Right atrium auricular region (tissue), 2 donors: ENCODE measurements at regions not wholly inside any gene's neighbourhood (a gene's known extent, or its start where the extent isn't known, plus 50 kb on each side); places are given as distances from the start of the nearest gene placed in this dataset.

Experiments
- DNase-seq: peaks from one replicate; pipeline ENCODE4 v3.0.0-alpha.2; 2019; ENCODE audit warnings: low spot score
- H3K27ac ChIP-seq, 2 donors: fragments of 200-600 bp; sonication (generic); 1 replicate in 1 of 2; 2 replicates in 1 of 2; pipeline ENCODE4 v1.5.1; 2016 to 2019
- H3K27me3 ChIP-seq, 2 donors: fragments of 200-600 bp; sonication (generic); one replicate each; pipeline versions ENCODE4 v1.5.1 to v1.6.0; 2017 to 2019
- H3K36me3 ChIP-seq: fragments of 200-600 bp; sonication (generic); one replicate; pipeline ENCODE4 v1.5.1; 2016
- H3K4me1 ChIP-seq, 2 donors: fragments of 200-600 bp; sonication (generic); one replicate each; pipeline versions ENCODE4 v1.5.1 to v1.6.0; 2017 to 2019
- H3K4me3 ChIP-seq, 2 donors: fragments of 200-600 bp; sonication (generic); 1 replicate in 1 of 2; 2 replicates in 1 of 2; pipeline ENCODE4 v1.5.1; 2017 to 2019; ENCODE audit warnings: mild to moderate bottlenecking in 1 of 2, moderate library complexity in 1 of 2
- H3K9me3 ChIP-seq, 2 donors: fragments of 200-600 bp; sonication (generic); one replicate each; pipeline ENCODE4 v1.5.1; 2019
- TF ChIP-seq, protein P1 (sequence below), 2 donors: fragments of 200-600 bp; sonication (generic); IDR thresholded peaks; one replicate each; pipeline ENCODE4 v1.5.1; 2019; ENCODE audit warnings: antibody characterized with exemption in 2 of 2

DNA sequence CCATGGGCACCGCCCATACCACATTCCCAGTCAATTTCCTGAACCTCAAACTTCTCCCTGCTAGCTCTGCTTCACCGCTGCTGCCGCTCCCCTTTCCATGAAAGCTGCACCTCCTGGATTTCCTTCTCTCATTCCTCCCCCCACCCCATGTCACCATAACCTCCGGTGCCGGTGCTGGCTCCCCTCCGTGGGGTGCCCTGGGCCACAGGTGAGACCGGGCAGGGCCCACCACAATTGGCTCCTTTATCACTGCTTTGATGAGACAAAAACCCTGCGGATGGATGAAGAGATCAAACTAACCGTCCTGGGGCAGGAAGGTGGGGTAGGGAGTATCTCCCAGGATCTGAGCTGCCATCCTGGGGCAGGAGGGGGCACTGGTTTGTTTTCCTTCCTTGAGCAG is 111.3 kb upstream of the LHX1 start:
- Histone ChIP-seq H3K36me3 (no peaks in the 10 kb centered on the region), H3K9me3 (no peaks in the 10 kb centered on the region), H3K27me3 (peaks cover 0 to 4% of the 10 kb centered on the region in 2 donors), H3K4me3 (no peak overlapping the region), H3K27ac (no peak overlapping the region), H3K4me1 (no peaks in the 10 kb centered on the region)
- DNase-seq: no peak
- TF ChIP-seq, protein P1, sequence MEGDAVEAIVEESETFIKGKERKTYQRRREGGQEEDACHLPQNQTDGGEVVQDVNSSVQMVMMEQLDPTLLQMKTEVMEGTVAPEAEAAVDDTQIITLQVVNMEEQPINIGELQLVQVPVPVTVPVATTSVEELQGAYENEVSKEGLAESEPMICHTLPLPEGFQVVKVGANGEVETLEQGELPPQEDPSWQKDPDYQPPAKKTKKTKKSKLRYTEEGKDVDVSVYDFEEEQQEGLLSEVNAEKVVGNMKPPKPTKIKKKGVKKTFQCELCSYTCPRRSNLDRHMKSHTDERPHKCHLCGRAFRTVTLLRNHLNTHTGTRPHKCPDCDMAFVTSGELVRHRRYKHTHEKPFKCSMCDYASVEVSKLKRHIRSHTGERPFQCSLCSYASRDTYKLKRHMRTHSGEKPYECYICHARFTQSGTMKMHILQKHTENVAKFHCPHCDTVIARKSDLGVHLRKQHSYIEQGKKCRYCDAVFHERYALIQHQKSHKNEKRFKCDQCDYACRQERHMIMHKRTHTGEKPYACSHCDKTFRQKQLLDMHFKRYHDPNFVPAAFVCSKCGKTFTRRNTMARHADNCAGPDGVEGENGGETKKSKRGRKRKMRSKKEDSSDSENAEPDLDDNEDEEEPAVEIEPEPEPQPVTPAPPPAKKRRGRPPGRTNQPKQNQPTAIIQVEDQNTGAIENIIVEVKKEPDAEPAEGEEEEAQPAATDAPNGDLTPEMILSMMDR (IDR thresholded peaks at IDR 0.05): no peak

DNA sequence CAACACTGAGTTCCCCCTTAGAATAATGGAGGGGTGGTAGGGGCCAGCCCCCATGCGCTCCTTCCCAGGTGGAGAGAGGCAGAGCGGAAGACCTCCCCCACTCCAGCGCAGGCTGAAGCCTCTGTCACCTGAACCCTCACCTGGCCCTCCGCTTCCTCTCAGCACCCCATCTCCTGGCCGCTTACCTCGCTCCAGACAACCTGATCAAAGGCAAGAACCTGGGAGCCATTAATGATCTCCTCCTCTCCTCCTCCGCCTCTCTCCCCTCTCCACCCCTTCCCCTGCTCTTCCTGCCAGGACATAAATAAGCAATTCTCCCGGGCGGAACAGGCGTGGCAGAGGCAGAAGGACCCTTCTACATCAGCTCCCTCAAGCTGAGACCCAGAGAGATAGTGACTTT is 110.2 kb upstream of the LHX1 start:
- Histone ChIP-seq H3K36me3 (no peaks in the 10 kb centered on the region), H3K9me3 (no peaks in the 10 kb centered on the region), H3K27ac (no peak overlapping the region), H3K4me1 (no peaks in the 10 kb centered on the region), H3K4me3 (no peak overlapping the region), H3K27me3 (peaks cover 0 to 4% of the 10 kb centered on the region in 2 donors)
- TF ChIP-seq, protein P1 (IDR thresholded peaks at IDR 0.05): no peak
- no peak for DNase-seq

DNA sequence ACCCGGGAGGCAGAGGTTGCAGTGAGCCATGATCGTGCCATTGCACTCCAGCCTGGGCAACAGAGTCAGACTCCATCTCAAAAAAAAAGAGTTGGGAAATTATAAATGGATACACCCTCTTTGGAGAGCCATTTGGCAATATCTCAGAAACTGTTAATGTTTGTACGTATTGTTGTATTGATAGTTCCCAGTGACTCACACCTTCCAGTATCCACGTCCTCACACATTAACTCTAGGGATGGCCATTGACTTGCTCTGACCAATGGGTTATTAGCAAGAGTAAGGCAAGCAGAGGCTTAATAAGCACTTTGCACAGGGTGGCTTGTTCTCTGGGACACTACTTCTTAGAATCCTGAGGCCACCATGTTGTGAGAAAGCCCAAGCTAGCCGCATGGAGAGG is 107.6 kb upstream of the LHX1 start:
- peaks cover 0 to 4% of the 10 kb centered on the region in 2 donors for H3K27me3 ChIP-seq

DNA sequence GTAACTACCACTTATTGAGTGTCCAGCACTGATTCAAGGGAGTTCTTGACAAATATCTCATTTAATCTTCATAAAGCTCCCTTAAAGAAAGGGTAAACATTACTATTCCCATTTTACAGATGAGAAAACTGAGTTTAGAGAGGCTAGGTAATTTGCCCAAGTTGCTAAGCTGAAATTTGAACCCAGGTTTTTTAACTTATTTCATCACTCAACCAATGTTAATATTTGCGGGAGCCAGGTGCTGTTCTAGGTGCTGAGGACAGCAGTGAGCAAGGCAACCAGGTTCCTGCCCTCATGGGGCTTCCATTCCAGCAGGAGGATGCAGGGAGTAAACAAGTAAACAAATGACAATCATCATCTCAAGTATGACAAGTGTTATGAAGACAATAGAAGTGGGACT is 104.0 kb upstream of the LHX1 start:
- no peaks in the 10 kb centered on the region for H3K9me3 ChIP-seq
- H3K4me1 ChIP-seq: no peaks in the 10 kb centered on the region
- H3K4me3 ChIP-seq: no peak overlapping the region
- no peaks in the 10 kb centered on the region for H3K27me3 ChIP-seq
- TF ChIP-seq, protein P1 (IDR thresholded peaks at IDR 0.05): no peak
- no peak overlapping the region for H3K27ac ChIP-seq
- H3K36me3 ChIP-seq: no peaks in the 10 kb centered on the region
- no peak for DNase-seq

More for the DNA sequence above, 107.6 kb upstream of the LHX1 start:
- Histone ChIP-seq H3K27ac (no peak overlapping the region), H3K36me3 (no peaks in the 10 kb centered on the region), H3K4me1 (no peaks in the 10 kb centered on the region), H3K4me3 (no peak overlapping the region), H3K9me3 (no peaks in the 10 kb centered on the region)
- TF ChIP-seq, protein P1 (IDR thresholded peaks at IDR 0.05): no peak
- no peak for DNase-seq

DNA sequence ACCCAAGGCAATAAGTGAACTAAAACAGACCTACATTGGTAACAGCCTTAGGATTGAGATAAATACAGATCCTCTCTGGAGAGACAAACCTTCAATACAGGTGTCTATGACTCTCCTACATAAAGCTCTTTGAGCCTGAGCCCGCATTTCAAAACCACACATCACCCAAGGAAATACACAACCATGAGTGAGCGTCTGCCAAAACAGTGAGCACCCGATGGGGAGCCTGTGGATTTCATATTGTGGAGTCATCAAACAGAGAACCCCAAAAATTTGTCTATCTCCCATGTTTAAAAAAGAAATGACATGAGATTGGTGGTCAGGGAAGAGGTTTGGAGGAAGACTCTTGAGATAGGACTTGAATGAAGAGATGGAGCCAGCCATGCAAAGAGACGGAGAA is 102.2 kb upstream of the LHX1 start:
- H3K27me3 ChIP-seq: no peaks in the 10 kb centered on the region
- H3K27ac ChIP-seq: no peak overlapping the region
- TF ChIP-seq, protein P1 (IDR thresholded peaks at IDR 0.05): no peak
- no peaks in the 10 kb centered on the region for H3K9me3 ChIP-seq
- no peaks in the 10 kb centered on the region for H3K36me3 ChIP-seq
- H3K4me1 ChIP-seq: no peaks in the 10 kb centered on the region
- no peak overlapping the region for H3K4me3 ChIP-seq
- no peak for DNase-seq

DNA sequence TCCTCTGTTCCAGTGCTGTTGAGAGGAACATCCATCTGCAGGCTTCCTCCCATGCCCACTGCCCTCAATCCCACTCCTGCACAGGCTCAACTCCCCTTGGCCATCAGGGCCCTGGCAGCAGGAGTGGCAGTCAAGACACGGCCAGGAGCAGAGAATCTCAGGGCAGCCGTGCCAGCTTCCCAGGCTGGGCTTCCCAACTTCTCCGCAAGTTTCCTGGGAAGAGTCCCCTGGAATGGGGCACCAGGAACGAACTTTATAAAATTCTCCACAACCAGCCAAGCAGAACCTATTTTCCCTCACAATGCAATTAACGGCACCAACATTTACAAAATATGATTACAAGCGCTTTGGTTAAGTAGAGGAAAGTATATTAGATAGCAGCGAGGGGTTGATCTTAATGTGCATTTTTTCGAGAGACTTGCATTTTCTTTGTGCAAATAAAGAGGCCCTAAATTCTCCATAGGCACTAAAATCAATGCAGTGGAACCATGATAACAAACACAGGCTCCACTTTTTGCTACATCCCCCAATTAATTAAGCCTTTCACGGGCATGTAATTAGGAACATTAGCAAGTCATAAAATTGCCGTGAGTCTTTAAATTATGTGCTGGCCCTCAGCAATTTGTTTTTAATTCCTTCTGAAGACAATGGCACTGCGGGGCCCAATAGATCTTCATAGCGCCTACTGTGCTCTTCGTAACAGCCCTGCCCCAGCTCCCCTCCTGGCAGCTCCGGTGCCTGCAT is 99.9 kb upstream of the LHX1 start:
- Histone ChIP-seq H3K4me3 (no peak overlapping the region), H3K4me1 (no peaks in the 10 kb centered on the region), H3K9me3 (peaks cover 0 to 10% of the 10 kb centered on the region in 2 donors), H3K27ac (no peak overlapping the region), H3K36me3 (no peaks in the 10 kb centered on the region), H3K27me3 (no peaks in the 10 kb centered on the region)
- TF ChIP-seq, protein P1 (IDR thresholded peaks at IDR 0.05): no peak
- no peak for DNase-seq
